ENCODE measurements at regions not wholly inside any gene's neighbourhood (a gene's known extent, or its start where the extent isn't known, plus 50 kb on each side); places are given as distances from the start of the nearest gene placed in this dataset.

DNA sequence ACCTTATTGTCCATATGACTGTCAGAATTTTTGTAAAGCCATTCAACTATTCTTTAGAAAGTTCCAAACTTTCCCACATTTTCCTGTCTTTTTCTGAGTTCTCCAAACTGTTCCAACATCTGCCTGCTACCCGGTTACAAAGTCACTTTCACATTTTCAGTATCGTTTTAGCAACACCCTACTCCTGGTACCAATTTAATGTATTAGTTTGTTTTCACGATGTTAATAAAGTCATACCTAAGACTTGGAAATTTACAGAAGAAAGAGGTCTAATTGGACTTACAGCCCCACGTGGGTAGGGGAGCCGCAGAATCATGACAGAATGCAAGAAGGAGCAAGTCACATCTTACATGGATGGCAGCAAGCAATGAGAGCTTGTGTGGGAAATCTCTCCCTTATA, 867.8 kb downstream of the AMY1C start:
- intact Hi-C loops (cut with DNase I), result no loop called here
- no peak for DNase-seq
- Histone ChIP-seq H3K27me3 (no peaks in the 10 kb centered on the region), H3K4me1 (ENCODE audit: insufficient read depth) (no peaks in the 10 kb centered on the region), H3K9me3 (no peaks in the 10 kb centered on the region), H3K27ac (no peak overlapping the region), H3K4me3 (no peak overlapping the region), H3K36me3 (no peaks in the 10 kb centered on the region)
- 90 to 93% (median 91%) methylated on average over 5 of the region's 5 CpGs for WGBS, 3 donors
- TF ChIP-seq POLR2A (IDR thresholded peaks at IDR 0.05) (no peak), EP300 (IDR thresholded peaks at IDR 0.05) (no peak)

- no peak overlapping the region for H3K4me3 ChIP-seq
- no peaks in the 10 kb centered on the region for H3K9me3 ChIP-seq
- TF ChIP-seq CTCF (IDR thresholded peaks at IDR 0.05) (no peak), POLR2A (IDR thresholded peaks at IDR 0.05) (no peak), EP300 (IDR thresholded peaks at IDR 0.05) (no peak)
- no peaks in the 10 kb centered on the region for H3K4me1 ChIP-seq (ENCODE audit: insufficient read depth)
- no peaks in the 10 kb centered on the region for H3K36me3 ChIP-seq
- no peak overlapping the region for H3K27ac ChIP-seq
- no peak for DNase-seq
- 87 to 92% (median 88%) methylated on average over 2 of the region's 2 CpGs for WGBS, 3 donors
- intact Hi-C loops (cut with DNase I), result no loop called here
- no peaks in the 10 kb centered on the region for H3K27me3 ChIP-seq
Observed at GRCh38 chr1:104621221-104621620, 871.5 kb downstream of the AMY1C start.

DNA sequence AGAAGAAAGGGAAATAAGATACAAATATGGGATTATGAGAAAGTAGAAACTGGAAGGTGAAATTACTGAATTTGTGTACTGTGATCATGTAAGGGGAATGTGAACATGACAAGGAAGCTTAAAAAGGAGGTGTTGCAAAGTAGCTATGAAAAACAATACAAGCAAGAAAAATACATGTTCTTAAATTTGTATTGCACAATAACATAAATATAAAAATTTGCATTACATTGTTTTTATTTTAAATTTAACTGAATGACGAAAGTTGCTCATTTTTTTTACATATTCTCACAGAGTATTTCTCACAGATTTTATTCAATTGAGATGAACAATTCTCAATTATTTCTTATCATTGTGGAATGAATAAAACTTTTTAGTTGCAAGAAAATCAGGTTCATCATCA, 874.8 kb downstream of the AMY1C start:
- TF ChIP-seq CTCF (IDR thresholded peaks at IDR 0.05) (no peak), EP300 (IDR thresholded peaks at IDR 0.05) (no peak)
- Histone ChIP-seq H3K4me1 (ENCODE audit: insufficient read depth) (no peaks in the 10 kb centered on the region), H3K9me3 (no peaks in the 10 kb centered on the region), H3K36me3 (no peaks in the 10 kb centered on the region), H3K27me3 (no peaks in the 10 kb centered on the region), H3K4me3 (no peak overlapping the region), H3K27ac (no peak overlapping the region)
- DNase-seq, result no peak
- intact Hi-C loops (cut with DNase I), result no loop called here
- 78 to 84% (median 83%) methylated on average over 1 of the region's 1 CpG for WGBS, 3 donors

GRCh38 chr1:104629589-104629988, 879.9 kb downstream of the AMY1C start:
- intact Hi-C loops (cut with DNase I), result no loop called here
- Histone ChIP-seq H3K27me3 (no peaks in the 10 kb centered on the region), H3K4me3 (no peak overlapping the region), H3K4me1 (ENCODE audit: insufficient read depth) (no peaks in the 10 kb centered on the region), H3K9me3 (no peaks in the 10 kb centered on the region), H3K27ac (no peak overlapping the region), H3K36me3 (no peaks in the 10 kb centered on the region)
- 71 to 78% (median 76%) methylated on average over 1 of the region's 1 CpG for WGBS, 3 donors
- no peak for DNase-seq
- TF ChIP-seq EP300 (IDR thresholded peaks at IDR 0.05) (no peak), POLR2A (IDR thresholded peaks at IDR 0.05) (no peak), CTCF (IDR thresholded peaks at IDR 0.05) (no peak)

- H3K4me1 ChIP-seq (ENCODE audit: insufficient read depth), result no peaks in the 10 kb centered on the region
- no peaks in the 10 kb centered on the region for H3K36me3 ChIP-seq
- no peak for DNase-seq
- H3K9me3 ChIP-seq, result no peaks in the 10 kb centered on the region
- intact Hi-C loops (cut with DNase I), result no loop called here
- H3K27ac ChIP-seq, result no peak overlapping the region
- no peak for TF ChIP-seq POLR2A (IDR thresholded peaks at IDR 0.05)
- TF ChIP-seq CTCF (IDR thresholded peaks at IDR 0.05), result no peak
- TF ChIP-seq EP300 (IDR thresholded peaks at IDR 0.05), result no peak
- 63 to 66% (median 66%) methylated on average over 5 of the region's 5 CpGs for WGBS, 3 donors
- no peaks in the 10 kb centered on the region for H3K27me3 ChIP-seq
- no peak overlapping the region for H3K4me3 ChIP-seq
Observed at GRCh38 chr1:104630567-104631149, 881.0 kb downstream of the AMY1C start.
